H1 (cell line): ENCODE measurements at regions not wholly inside any gene's neighbourhood (a gene's known extent, or its start where the extent isn't known, plus 50 kb on each side); places are given as distances from the start of the nearest gene placed in this dataset.
A peak's percentile ranks its signal among the peaks of the same experiment; 100 is the strongest.

Experiments
- ATF2 ChIP-seq: IDR thresholded peaks from 2 replicates; pipeline ENCODE4 v1.6.1; 2012; ENCODE audit warnings: low read length, inconsistent platforms
- CHD2 ChIP-seq: IDR thresholded peaks from 2 replicates; pipeline ENCODE4 v1.6.1; 2012; ENCODE audit warnings: low read length, improper control_type of control experiment
- JUN ChIP-seq: IDR thresholded peaks from 2 replicates; pipeline ENCODE4 v1.6.1; 2011; ENCODE audit warnings: low read depth, mild to moderate bottlenecking, improper control_type of control experiment, low read length
- MAFK ChIP-seq: IDR thresholded peaks from 2 replicates; pipeline ENCODE4 v1.6.1; 2012; ENCODE audit warnings: low read depth, mild to moderate bottlenecking, improper control_type of control experiment, low read length
- RAD21 ChIP-seq, 2 experiments: IDR thresholded peaks in 1 of 2; conservative IDR thresholded peaks in 1 of 2; 2 replicates each; pipeline ENCODE4 v1.6.1; 2011; ENCODE audit warnings: low read depth in 2 of 2, low read length in 2 of 2, improper control_type of control experiment in 1 of 2, inconsistent platforms in 1 of 2, mild to moderate bottlenecking in 1 of 2, moderate library complexity in 1 of 2
- RXRA ChIP-seq: IDR thresholded peaks from 2 replicates; pipeline ENCODE4 v1.6.1; 2011; ENCODE audit warnings: low read depth, mild to moderate bottlenecking, low read length, moderate library complexity; ENCODE audit not compliant: insufficient read depth
- TEAD4 ChIP-seq: IDR thresholded peaks from 2 replicates; pipeline ENCODE4 v1.6.1; 2012; ENCODE audit warnings: low read depth, low read length, inconsistent platforms, mixed read lengths

GRCh38 chr14:73777420-73777819 is 63.2 kb upstream of the PNMA1 start (continued):
- TF ChIP-seq ATF2 (no peak), CHD2 (no peak), RAD21 (IDR thresholded peaks at IDR 0.05 in 1 of 2, conservative IDR thresholded peaks at IDR 0.05 in 1 of 2; ENCODE audit: low read depth in 2 of 2, low read length in 2 of 2) (peak; percentile 64 to 71), JUN (no peak), MAFK (no peak), RXRA (no peak), TEAD4 (no peak)
